GM10266 (cell line): ENCODE measurements at regions not wholly inside any gene's neighbourhood (a gene's known extent, or its start where the extent isn't known, plus 50 kb on each side); places are given as distances from the start of the nearest gene placed in this dataset.

ENCODE experiments used
- DNase-seq: peaks from one replicate; pipeline ENCODE4 v3.0.0; 2012; ENCODE audit errors: extremely low spot score
- CTCF ChIP-seq: IDR thresholded peaks from 2 replicates; pipeline ENCODE4 v1.5.1; 2012; ENCODE audit warnings: mild to moderate bottlenecking, low read depth; ENCODE audit not compliant: control insufficient read depth, insufficient read depth; ENCODE audit errors: missing control alignments

- no peak for TF ChIP-seq CTCF
- no peak for DNase-seq
These were observed 1391.3 kb downstream of the DSC3 start for GRCh38 chr18:29651122-29651680.

GRCh38 chr18:29648891-29649290 is 1393.7 kb downstream of the DSC3 start:
- no peak for DNase-seq
- no peak for TF ChIP-seq CTCF

- no peak for DNase-seq
- TF ChIP-seq CTCF, result no peak
These were observed 1394.8 kb downstream of the DSC3 start for GRCh38 chr18:29647700-29648099.

- TF ChIP-seq CTCF, result no peak
- no peak for DNase-seq
These were observed 1398.3 kb downstream of the DSC3 start for GRCh38 chr18:29644276-29644675.

GRCh38 chr18:29629493-29630036 is 1413.0 kb downstream of the DSC3 start:
- no peak for DNase-seq
- no peak for TF ChIP-seq CTCF

GRCh38 chr18:29626094-29626493 is 1416.4 kb downstream of the DSC3 start:
- no peak for TF ChIP-seq CTCF
- no peak for DNase-seq

- DNase-seq, result no peak
- no peak for TF ChIP-seq CTCF
These were observed 1425.7 kb downstream of the DSC3 start for GRCh38 chr18:29616867-29617266.
